Peyer's patch (tissue), 4 donors: ENCODE measurements at regions not wholly inside any gene's neighbourhood (a gene's known extent, or its start where the extent isn't known, plus 50 kb on each side); places are given as distances from the start of the nearest gene placed in this dataset.

Experiments
- DNase-seq, 3 donors: peaks; one replicate each; pipeline ENCODE4 v3.0.0-alpha.2; 2017 to 2019
- H3K27ac ChIP-seq, 4 donors: fragments of 200-600 bp; sonication (generic); one replicate each; pipeline ENCODE4 v1.5.1; 2016 to 2019
- H3K27me3 ChIP-seq, 2 donors: fragments of 200-600 bp; sonication (generic); one replicate each; pipeline ENCODE4 v1.5.1; 2019
- H3K36me3 ChIP-seq, 3 donors: fragments of 200-600 bp; sonication (generic); one replicate each; pipeline ENCODE4 v1.5.1; 2016 to 2019
- H3K4me1 ChIP-seq, 4 donors: fragments of 200-600 bp; sonication (generic); one replicate each; pipeline ENCODE4 v1.5.1; 2016 to 2019
- H3K4me3 ChIP-seq, 4 donors: fragments of 200-600 bp; sonication (generic); 1 replicate in 3 of 4; 2 replicates in 1 of 4; pipeline ENCODE4 v1.5.1; 2016 to 2019; ENCODE audit warnings: mild to moderate bottlenecking in 1 of 4
- H3K9me3 ChIP-seq, 4 donors: fragments of 200-600 bp; sonication (generic); one replicate each; pipeline ENCODE4 v1.5.1; 2016 to 2019; ENCODE audit warnings: mild to moderate bottlenecking in 1 of 4
- POLR2A ChIP-seq, 2 donors: fragments of 450-650 bp; IDR thresholded peaks; one replicate each; pipeline ENCODE4 v1.5.1; 2017; ENCODE audit warnings: antibody characterized with exemption in 2 of 2, mild to moderate bottlenecking in 2 of 2, moderate library complexity in 2 of 2
- TF ChIP-seq, protein P1 (sequence below), 6 experiments: fragments of 450-650 bp in 4 of 6; fragments of 200-600 bp in 2 of 6; sonication (generic) in 1 of 6; IDR thresholded peaks; one replicate each; pipeline ENCODE4 v1.5.1; 2017 to 2019; ENCODE audit warnings: antibody characterized with exemption in 6 of 6, mild to moderate bottlenecking in 3 of 6, moderate library complexity in 1 of 6

- H3K9me3 ChIP-seq: no peaks in the 10 kb centered on the region
- H3K4me3 ChIP-seq: no peak overlapping the region
- no peaks in the 10 kb centered on the region for H3K27me3 ChIP-seq
- no peak for DNase-seq
- no peaks in the 10 kb centered on the region for H3K36me3 ChIP-seq
- no peak for TF ChIP-seq POLR2A (IDR thresholded peaks at IDR 0.05)
- TF ChIP-seq, protein P1, sequence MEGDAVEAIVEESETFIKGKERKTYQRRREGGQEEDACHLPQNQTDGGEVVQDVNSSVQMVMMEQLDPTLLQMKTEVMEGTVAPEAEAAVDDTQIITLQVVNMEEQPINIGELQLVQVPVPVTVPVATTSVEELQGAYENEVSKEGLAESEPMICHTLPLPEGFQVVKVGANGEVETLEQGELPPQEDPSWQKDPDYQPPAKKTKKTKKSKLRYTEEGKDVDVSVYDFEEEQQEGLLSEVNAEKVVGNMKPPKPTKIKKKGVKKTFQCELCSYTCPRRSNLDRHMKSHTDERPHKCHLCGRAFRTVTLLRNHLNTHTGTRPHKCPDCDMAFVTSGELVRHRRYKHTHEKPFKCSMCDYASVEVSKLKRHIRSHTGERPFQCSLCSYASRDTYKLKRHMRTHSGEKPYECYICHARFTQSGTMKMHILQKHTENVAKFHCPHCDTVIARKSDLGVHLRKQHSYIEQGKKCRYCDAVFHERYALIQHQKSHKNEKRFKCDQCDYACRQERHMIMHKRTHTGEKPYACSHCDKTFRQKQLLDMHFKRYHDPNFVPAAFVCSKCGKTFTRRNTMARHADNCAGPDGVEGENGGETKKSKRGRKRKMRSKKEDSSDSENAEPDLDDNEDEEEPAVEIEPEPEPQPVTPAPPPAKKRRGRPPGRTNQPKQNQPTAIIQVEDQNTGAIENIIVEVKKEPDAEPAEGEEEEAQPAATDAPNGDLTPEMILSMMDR (IDR thresholded peaks at IDR 0.05): no peak
- H3K4me1 ChIP-seq: no peaks in the 10 kb centered on the region
- H3K27ac ChIP-seq: no peak overlapping the region
Measured at GRCh38 chr2:194619366-194619765, 1037.7 kb upstream of the SLC39A10 start.

DNA sequence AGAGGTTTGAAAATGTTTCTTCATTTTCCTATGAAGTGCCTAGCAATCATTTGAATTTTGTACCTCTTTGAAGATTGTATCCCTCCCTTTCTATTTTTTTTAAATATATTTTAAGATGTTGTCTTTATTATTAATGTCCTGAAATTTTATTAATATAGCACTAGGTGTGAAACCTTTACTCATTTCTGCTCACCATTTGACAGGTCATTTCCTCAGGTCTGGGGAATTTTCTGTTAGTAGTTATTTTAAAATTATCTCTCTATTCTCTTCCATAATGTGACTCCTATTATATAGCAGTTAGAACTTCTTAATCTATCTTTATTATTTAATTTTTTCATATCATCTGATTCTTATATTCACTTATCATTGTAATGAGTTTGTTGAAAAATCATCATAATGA, 1038.6 kb upstream of the SLC39A10 start:
- Histone ChIP-seq H3K9me3 (no peaks in the 10 kb centered on the region), H3K27ac (no peak overlapping the region), H3K27me3 (no peaks in the 10 kb centered on the region), H3K4me3 (no peak overlapping the region), H3K4me1 (no peaks in the 10 kb centered on the region), H3K36me3 (no peaks in the 10 kb centered on the region)
- TF ChIP-seq POLR2A (IDR thresholded peaks at IDR 0.05): no peak
- TF ChIP-seq, protein P1 (IDR thresholded peaks at IDR 0.05): no peak
- DNase-seq: no peak

DNA sequence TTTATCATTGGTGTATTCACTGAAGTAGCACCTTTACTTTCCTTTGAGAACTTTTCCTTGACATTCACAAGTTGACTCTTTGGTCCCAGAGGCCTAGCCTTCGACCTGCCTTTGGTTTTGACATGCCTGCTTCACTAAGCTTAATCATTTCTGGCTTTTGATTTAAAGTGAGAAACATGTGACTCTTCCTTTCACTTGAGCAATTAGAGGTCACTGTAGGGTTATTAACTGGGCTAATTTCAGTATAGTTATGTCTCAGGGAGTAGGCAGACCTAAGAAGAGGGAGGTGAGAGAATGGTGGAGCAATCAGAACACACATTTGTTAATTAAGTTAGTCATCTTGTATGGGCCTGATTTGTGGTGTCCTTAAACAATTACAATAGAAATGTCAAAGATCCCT, 1040.7 kb upstream of the SLC39A10 start:
- no peak for TF ChIP-seq POLR2A (IDR thresholded peaks at IDR 0.05)
- TF ChIP-seq, protein P1 (IDR thresholded peaks at IDR 0.05): no peak
- no peaks in the 10 kb centered on the region for H3K36me3 ChIP-seq

DNA sequence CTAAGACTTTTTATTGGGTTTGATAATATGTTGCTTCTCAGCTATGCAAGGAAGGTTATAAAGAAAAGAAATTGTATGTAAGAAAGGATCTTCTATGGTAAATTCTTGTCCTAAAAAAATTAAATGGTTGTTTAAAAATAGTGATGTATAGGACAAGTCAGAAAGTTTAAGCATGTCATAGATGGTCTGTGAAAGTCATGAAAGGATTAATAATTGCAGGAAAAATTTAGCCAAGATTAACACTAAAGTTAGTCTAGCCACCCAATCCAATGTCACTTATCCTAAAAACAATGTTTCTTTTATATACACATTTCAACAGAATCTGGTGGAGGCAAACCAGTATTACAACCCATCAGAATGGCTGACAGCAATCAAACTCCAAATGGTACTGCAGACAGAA, 1046.7 kb upstream of the SLC39A10 start:
- H3K4me3 ChIP-seq: no peak overlapping the region
- no peak for TF ChIP-seq POLR2A (IDR thresholded peaks at IDR 0.05)
- TF ChIP-seq, protein P1 (IDR thresholded peaks at IDR 0.05): no peak
- no peaks in the 10 kb centered on the region for H3K27me3 ChIP-seq
- H3K27ac ChIP-seq: no peak overlapping the region
- no peaks in the 10 kb centered on the region for H3K36me3 ChIP-seq
- no peaks in the 10 kb centered on the region for H3K4me1 ChIP-seq
- H3K9me3 ChIP-seq: peaks cover 0 to 4% (median 0%) of the 10 kb centered on the region in 4 donors
- DNase-seq: no peak

More for the DNA sequence above, 1040.7 kb upstream of the SLC39A10 start:
- Histone ChIP-seq H3K27ac (no peak overlapping the region), H3K4me3 (no peak overlapping the region), H3K27me3 (no peaks in the 10 kb centered on the region), H3K4me1 (no peaks in the 10 kb centered on the region), H3K9me3 (no peaks in the 10 kb centered on the region)
- no peak for DNase-seq

DNA sequence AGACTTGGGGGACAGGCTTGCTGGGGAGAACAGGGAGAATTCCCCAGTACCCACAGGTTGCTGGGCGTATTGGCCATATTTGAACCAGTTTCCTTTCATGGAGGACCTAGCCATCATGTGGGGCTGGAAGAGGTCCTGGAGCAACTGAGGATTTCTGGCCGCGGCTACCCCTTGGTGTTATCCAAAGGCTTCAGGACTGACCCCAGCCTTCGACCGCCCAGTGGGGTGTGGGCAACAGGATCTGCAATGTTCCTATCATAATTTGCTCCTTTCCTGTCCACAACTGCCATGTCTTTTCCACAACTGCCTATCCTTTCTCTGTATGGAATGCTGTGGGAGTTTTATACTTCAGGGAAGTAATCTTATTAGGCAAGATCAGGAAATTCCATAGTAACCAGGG, 1053.6 kb upstream of the SLC39A10 start:
- no peak overlapping the region for H3K4me3 ChIP-seq
- H3K36me3 ChIP-seq: no peaks in the 10 kb centered on the region
- no peaks in the 10 kb centered on the region for H3K4me1 ChIP-seq
- H3K27ac ChIP-seq: no peak overlapping the region
- no peak for TF ChIP-seq POLR2A (IDR thresholded peaks at IDR 0.05)
- TF ChIP-seq, protein P1 (IDR thresholded peaks at IDR 0.05): no peak
- H3K9me3 ChIP-seq: peaks cover 0 to 3% (median 0%) of the 10 kb centered on the region in 4 donors
- DNase-seq: no peak
- H3K27me3 ChIP-seq: no peaks in the 10 kb centered on the region

GRCh38 chr2:194602750-194603149, 1054.3 kb upstream of the SLC39A10 start:
- Histone ChIP-seq H3K4me3 (no peak overlapping the region), H3K9me3 (peaks cover 0 to 3% (median 0%) of the 10 kb centered on the region in 4 donors), H3K27ac (no peak overlapping the region), H3K4me1 (no peaks in the 10 kb centered on the region), H3K27me3 (no peaks in the 10 kb centered on the region), H3K36me3 (no peaks in the 10 kb centered on the region)
- no peak for TF ChIP-seq POLR2A (IDR thresholded peaks at IDR 0.05)
- TF ChIP-seq, protein P1 (IDR thresholded peaks at IDR 0.05): no peak
- DNase-seq: no peak
